GM23248 (cell line): ENCODE measurements at regions not wholly inside any gene's neighbourhood (a gene's known extent, or its start where the extent isn't known, plus 50 kb on each side); places are given as distances from the start of the nearest gene placed in this dataset.

ENCODE experiments used
- DNase-seq: peaks from one replicate; pipeline ENCODE4 v3.0.0-alpha.2; 2015
- H2AFZ ChIP-seq: fragments of 200-600 bp; sonication (generic); 2 replicates; pipeline ENCODE4 v1.6.1; 2016; ENCODE audit warnings: antibody characterized with exemption
- H3F3A ChIP-seq: fragments of 200-600 bp; sonication (generic); 2 replicates; pipeline ENCODE4 v1.6.1; 2016; ENCODE audit warnings: mild to moderate bottlenecking, antibody characterized with exemption, mixed run types; ENCODE audit not compliant: insufficient read depth
- H3K27ac ChIP-seq: fragments of 200-600 bp; sonication (generic); 2 replicates; pipeline ENCODE4 v1.5.1; 2016; ENCODE audit warnings: mild to moderate bottlenecking
- H3K27me3 ChIP-seq: fragments of 200-600 bp; sonication (generic); replicated peaks from 2 replicates; pipeline ENCODE4 v1.6.1; 2016; ENCODE audit warnings: mild to moderate bottlenecking; ENCODE audit not compliant: insufficient read depth
- H3K36me3 ChIP-seq: fragments of 200-600 bp; sonication (generic); 2 replicates; pipeline ENCODE4 v1.6.1; 2016; ENCODE audit warnings: low read depth, mild to moderate bottlenecking
- H3K4me1 ChIP-seq: fragments of 200-600 bp; sonication (generic); 2 replicates; pipeline ENCODE4 v1.6.1; 2016; ENCODE audit warnings: mild to moderate bottlenecking; ENCODE audit not compliant: insufficient read depth
- H3K4me2 ChIP-seq: fragments of 200-600 bp; sonication (generic); one replicate; pipeline ENCODE4 v1.6.1; 2016; ENCODE audit warnings: mild to moderate bottlenecking; ENCODE audit not compliant: unreplicated experiment
- H3K4me3 ChIP-seq: fragments of 200-600 bp; sonication (generic); 2 replicates; pipeline ENCODE4 v1.5.1; 2016; ENCODE audit warnings: mild to moderate bottlenecking
- H3K79me2 ChIP-seq: fragments of 200-600 bp; sonication (generic); 2 replicates; pipeline ENCODE4 v1.6.1; 2016; ENCODE audit warnings: mild to moderate bottlenecking; ENCODE audit not compliant: insufficient read depth
- H3K9ac ChIP-seq: fragments of 200-600 bp; sonication (generic); 2 replicates; pipeline ENCODE4 v1.6.1; 2016; ENCODE audit warnings: mild to moderate bottlenecking
- H3K9me2 ChIP-seq: fragments of 200-600 bp; sonication (generic); 2 replicates; pipeline ENCODE4 v1.6.1; 2016; ENCODE audit warnings: mixed run types, mild to moderate bottlenecking, moderate library complexity; ENCODE audit not compliant: insufficient read depth
- H3K9me3 ChIP-seq: fragments of 200-600 bp; sonication (generic); one replicate; pipeline ENCODE4 v1.6.1; 2017; ENCODE audit warnings: low read depth
- H4K20me1 ChIP-seq: fragments of 200-600 bp; sonication (generic); 2 replicates; pipeline ENCODE4 v1.6.0; 2016; ENCODE audit not compliant: insufficient read depth
- EZH2 ChIP-seq: fragments of 200-600 bp; sonication (generic); IDR thresholded peaks from 2 replicates; pipeline ENCODE4 v1.6.1; 2018; ENCODE audit warnings: antibody characterized with exemption, mild to moderate bottlenecking; ENCODE audit not compliant: insufficient read depth, poor library complexity, severe bottlenecking
- EZH2phosphoT487 ChIP-seq: fragments of 200-600 bp; sonication (generic); IDR thresholded peaks from 2 replicates; pipeline ENCODE4 v1.6.1; 2018; ENCODE audit warnings: antibody characterized with exemption, moderate library complexity, mild to moderate bottlenecking, low read depth; ENCODE audit not compliant: insufficient read depth
- WGBS, 2 experiments: methylation state at CpG; one replicate each; pipeline ENCODE4 v1.1.6; 2015 to 2017; ENCODE audit warnings: low lambda C conversion rate in 2 of 2, low coverage in 1 of 2; ENCODE audit errors: missing lambda C conversion rate in 2 of 2; 5-methylcytosine and 5-hydroxymethylcytosine counted together
- in situ Hi-C: fragments of 300-500 bp; cut with MboI; formaldehyde crosslinking; loops from 2 replicates; pipeline ENCODE4 v1.15.0; 2020

- WGBS, 2 experiments: 100% methylated on average over 1 of the region's 1 CpG
- in situ Hi-C loops: no loop called here
- no peak for DNase-seq
Observed at GRCh38 chr18:22477222-22477621, 59.5 kb upstream of the CTAGE1 start.

GRCh38 chr18:22482948-22483347, 65.2 kb upstream of the CTAGE1 start:
- in situ Hi-C loops: no loop called here
- TF ChIP-seq EZH2 (no peak), EZH2phosphoT487 (no peak)
- WGBS, 2 experiments: 92 to 95% methylated on average over 3 of the region's 3 CpGs

More at GRCh38 chr18:22477222-22477621, 59.5 kb upstream of the CTAGE1 start:
- H3K9me3 ChIP-seq: no peaks in the 10 kb centered on the region
- H3K4me3 ChIP-seq: no peak overlapping the region
- H3K9ac ChIP-seq: no peak overlapping the region
- no peak overlapping the region for H2AFZ ChIP-seq
- no peak overlapping the region for H3K4me2 ChIP-seq
- H4K20me1 ChIP-seq: no peaks in the 10 kb centered on the region
- no peak overlapping the region for H3K27ac ChIP-seq
- 0 out of 2 replicates have a peak, but pooled peaks cover 6% of the 10 kb centered on the region for H3K9me2 ChIP-seq
- no peaks in the 10 kb centered on the region for H3K36me3 ChIP-seq
- H3K27me3 ChIP-seq: no peaks in the 10 kb centered on the region
- peaks cover 2% of the 10 kb centered on the region for H3K4me1 ChIP-seq
- TF ChIP-seq EZH2phosphoT487 (no peak), EZH2 (no peak)
- peaks cover 2% of the 10 kb centered on the region for H3F3A ChIP-seq
- no peaks in the 10 kb centered on the region for H3K79me2 ChIP-seq

GRCh38 chr18:22483407-22483806, 65.7 kb upstream of the CTAGE1 start:
- H3K79me2 ChIP-seq: no peaks in the 10 kb centered on the region
- TF ChIP-seq EZH2 (no peak), EZH2phosphoT487 (no peak)
- no peaks in the 10 kb centered on the region for H3K36me3 ChIP-seq
- no peak overlapping the region for H3K9ac ChIP-seq
- WGBS, 2 experiments: 90 to 95% methylated on average over 5 of the region's 5 CpGs
- no peak overlapping the region for H3K4me3 ChIP-seq
- no peaks in the 10 kb centered on the region for H4K20me1 ChIP-seq
- H3K9me3 ChIP-seq: no peaks in the 10 kb centered on the region
- no peaks in the 10 kb centered on the region for H3K27me3 ChIP-seq
- no peak overlapping the region for H2AFZ ChIP-seq
- H3K4me2 ChIP-seq: no peak overlapping the region
- 0 out of 2 replicates have a peak, but pooled peaks cover 6% of the 10 kb centered on the region for H3K9me2 ChIP-seq
- H3F3A ChIP-seq: peaks cover 18% of the 10 kb centered on the region
- no peak for DNase-seq
- H3K27ac ChIP-seq: no peak overlapping the region
- in situ Hi-C loops: no loop called here
- peaks cover 10% of the 10 kb centered on the region; the same call in 1 of the 2 replicates for H3K4me1 ChIP-seq

More at GRCh38 chr18:22482948-22483347, 65.2 kb upstream of the CTAGE1 start:
- Histone ChIP-seq H3K9ac (no peak overlapping the region), H3K27me3 (no peaks in the 10 kb centered on the region), H3K9me3 (no peaks in the 10 kb centered on the region), H3F3A (peaks cover 18% of the 10 kb centered on the region), H3K4me1 (peaks cover 10% of the 10 kb centered on the region; the same call in 1 of the 2 replicates), H2AFZ (no peak overlapping the region), H3K79me2 (no peaks in the 10 kb centered on the region), H3K4me2 (no peak overlapping the region), H3K36me3 (no peaks in the 10 kb centered on the region), H4K20me1 (no peaks in the 10 kb centered on the region), H3K27ac (no peak overlapping the region), H3K4me3 (no peak overlapping the region), H3K9me2 (0 out of 2 replicates have a peak, but pooled peaks cover 6% of the 10 kb centered on the region)
- no peak for DNase-seq

DNA sequence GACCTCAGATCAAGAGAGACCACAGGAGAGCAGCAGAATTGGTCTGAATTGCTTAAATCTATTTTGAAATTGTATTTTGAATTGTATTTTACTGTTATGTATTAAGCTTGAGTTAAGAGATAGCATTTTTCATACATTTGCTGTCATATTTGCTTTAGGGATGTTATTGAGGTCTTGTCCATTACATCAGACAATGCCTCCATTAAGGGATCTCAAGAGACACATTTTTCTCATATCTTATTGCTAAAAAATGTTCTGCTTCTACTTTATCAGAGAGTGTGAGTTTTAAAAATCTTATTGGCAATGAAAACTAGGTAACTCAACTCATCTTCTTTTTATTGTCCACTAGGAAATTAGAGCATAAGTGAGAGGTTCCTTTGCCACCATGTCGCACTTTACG, 66.8 kb upstream of the CTAGE1 start:
- H3F3A ChIP-seq: peaks cover 18% of the 10 kb centered on the region
- no peaks in the 10 kb centered on the region for H3K79me2 ChIP-seq
- DNase-seq: no peak
- no peak overlapping the region for H3K4me3 ChIP-seq
- TF ChIP-seq EZH2phosphoT487: no peak
- TF ChIP-seq EZH2: no peak
- no peak overlapping the region for H3K4me2 ChIP-seq
- no peaks in the 10 kb centered on the region for H3K36me3 ChIP-seq
- H2AFZ ChIP-seq: no peak overlapping the region
- H3K9me3 ChIP-seq: no peaks in the 10 kb centered on the region
- H3K4me1 ChIP-seq: peaks cover 10% of the 10 kb centered on the region; the same call in 1 of the 2 replicates
- no peaks in the 10 kb centered on the region for H4K20me1 ChIP-seq
- no peaks in the 10 kb centered on the region for H3K27me3 ChIP-seq
- H3K9me2 ChIP-seq: 0 out of 2 replicates have a peak, but pooled peaks cover 6% of the 10 kb centered on the region
- in situ Hi-C loops: no loop called here
- H3K9ac ChIP-seq: no peak overlapping the region
- 92 to 99% methylated on average over 2 of the region's 2 CpGs for WGBS, 2 experiments
- H3K27ac ChIP-seq: no peak overlapping the region
